NCI-H1048 (cell line): ENCODE measurements at regions not wholly inside any gene's neighbourhood (a gene's known extent, or its start where the extent isn't known, plus 50 kb on each side); places are given as distances from the start of the nearest gene placed in this dataset.
"Not testable (repeated sequence)": the region's sequence is repeated elsewhere in the genome, so short reads cannot be mapped to it uniquely, and the experiment has no call there.

Experiments used
- DNase-seq: peaks from one replicate; lab custom pipeline; 2025; lab: John Stamatoyannopoulos, UW

- no peak for DNase-seq
These were observed 365.3 kb upstream of the TCF4 start for GRCh38 chr18:55953326-55953725.

GRCh38 chr18:55951738-55952137 is 363.7 kb upstream of the TCF4 start:
- DNase-seq, result not testable (repeated sequence)

- DNase-seq, result no peak
These were observed 362.6 kb upstream of the TCF4 start for GRCh38 chr18:55950379-55951166.

- no peak for DNase-seq
These were observed 346.8 kb upstream of the TCF4 start for GRCh38 chr18:55934821-55935220.

GRCh38 chr18:55932675-55933074 is 344.7 kb upstream of the TCF4 start:
- DNase-seq, result no peak

- DNase-seq, result no peak
These were observed 339.8 kb upstream of the TCF4 start for GRCh38 chr18:55927831-55928230.

- no peak for DNase-seq
These were observed 337.8 kb upstream of the TCF4 start for GRCh38 chr18:55925772-55926171.

GRCh38 chr18:55920063-55920462 is 332.1 kb upstream of the TCF4 start:
- DNase-seq, result no peak

GRCh38 chr18:55918444-55918843 is 330.5 kb upstream of the TCF4 start:
- no peak for DNase-seq

GRCh38 chr18:55912919-55913318 is 324.9 kb upstream of the TCF4 start:
- no peak for DNase-seq

GRCh38 chr18:55912071-55912470 is 324.1 kb upstream of the TCF4 start:
- DNase-seq, result no peak

- DNase-seq, result no peak
These were observed 322.3 kb upstream of the TCF4 start for GRCh38 chr18:55910296-55910695.

- DNase-seq, result no peak
These were observed 320.9 kb upstream of the TCF4 start for GRCh38 chr18:55908901-55909366.

GRCh38 chr18:55907453-55908175 is 319.6 kb upstream of the TCF4 start:
- DNase-seq, result no peak

GRCh38 chr18:55906536-55906935 is 318.5 kb upstream of the TCF4 start:
- no peak for DNase-seq

GRCh38 chr18:55903911-55904310 is 315.9 kb upstream of the TCF4 start:
- no peak for DNase-seq

GRCh38 chr18:55900380-55900779 is 312.4 kb upstream of the TCF4 start:
- no peak for DNase-seq

- no peak for DNase-seq
These were observed 309.2 kb upstream of the TCF4 start for GRCh38 chr18:55897091-55897689.

GRCh38 chr18:55893948-55894347 is 306.0 kb upstream of the TCF4 start:
- DNase-seq, result no peak

GRCh38 chr18:55892862-55893813 is 305.1 kb upstream of the TCF4 start:
- not testable (repeated sequence) for DNase-seq

- DNase-seq, result no peak
These were observed 298.9 kb upstream of the TCF4 start for GRCh38 chr18:55886886-55887285.

GRCh38 chr18:55884498-55884897 is 296.5 kb upstream of the TCF4 start:
- DNase-seq, result no peak
